ENCODE measurements at regions not wholly inside any gene's neighbourhood (a gene's known extent, or its start where the extent isn't known, plus 50 kb on each side); places are given as distances from the start of the nearest gene placed in this dataset.

DNA sequence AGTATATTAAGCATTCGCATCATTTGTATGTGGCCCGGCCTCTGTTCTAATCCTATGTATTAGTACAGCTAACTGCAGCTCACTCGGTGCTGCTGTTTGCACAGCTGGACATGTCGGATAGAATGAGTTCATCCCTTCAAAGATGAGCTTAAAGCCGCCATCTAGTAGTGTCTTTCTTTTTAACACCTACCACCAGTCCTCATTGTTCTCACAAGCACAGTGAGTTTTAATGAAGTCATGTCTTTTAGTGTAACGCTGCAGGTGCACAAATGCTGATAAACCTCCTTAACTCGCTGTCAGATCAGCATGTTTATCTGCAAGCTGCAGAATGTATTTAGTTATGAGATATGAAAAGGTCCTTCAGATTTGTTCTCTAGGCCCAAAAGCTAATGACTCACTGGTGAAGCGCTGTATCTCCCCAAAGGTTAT, 247.5 kb downstream of the MTERF1 start:
- DNase-seq (ENCODE audit: low read depth), result no peak
- no peak for TF ChIP-seq CTCF (IDR thresholded peaks at IDR 0.05; ENCODE audit: control insufficient read depth, insufficient read depth, low read depth, low read length, missing control alignments)
- H3K4me3 ChIP-seq (ENCODE audit: control insufficient read depth, low read depth, low read length), result no peak overlapping the region

DNA sequence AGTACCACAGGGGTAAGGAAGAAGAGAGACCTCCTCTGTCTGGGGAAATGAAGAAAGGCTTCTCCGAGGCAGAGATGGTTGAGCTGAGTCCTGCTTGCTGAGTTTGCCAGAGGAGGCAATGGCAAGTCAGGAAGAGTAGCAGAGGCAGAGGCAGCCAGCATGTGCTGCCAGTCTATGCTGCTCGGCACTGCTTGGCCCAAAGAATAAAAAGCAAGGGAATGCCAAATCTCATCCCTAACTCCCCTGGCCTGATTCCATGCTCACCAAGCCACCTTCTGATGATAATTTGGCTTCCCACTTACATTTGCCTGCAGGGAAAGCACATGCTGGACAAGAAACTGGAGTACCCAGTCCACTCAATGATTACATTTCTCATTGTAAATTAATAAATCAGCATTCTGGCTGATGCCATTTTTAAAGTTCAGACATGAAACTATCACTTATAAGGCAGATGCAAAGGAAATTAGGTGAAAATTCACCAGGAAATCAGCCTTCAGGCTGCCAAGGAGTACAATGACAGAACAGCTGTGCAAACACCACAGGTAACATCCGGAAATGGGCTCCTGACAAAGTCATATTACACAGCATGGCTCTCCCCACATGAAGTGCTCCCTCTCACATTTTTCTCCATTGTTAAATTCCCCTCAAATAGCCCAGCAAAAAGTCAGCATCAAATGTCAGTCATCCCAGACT, 245.9 kb downstream of the MTERF1 start:
- no peak for TF ChIP-seq CTCF (IDR thresholded peaks at IDR 0.05; ENCODE audit: control insufficient read depth, insufficient read depth, low read depth, low read length, missing control alignments)
- no peak for DNase-seq (ENCODE audit: low read depth)

DNA sequence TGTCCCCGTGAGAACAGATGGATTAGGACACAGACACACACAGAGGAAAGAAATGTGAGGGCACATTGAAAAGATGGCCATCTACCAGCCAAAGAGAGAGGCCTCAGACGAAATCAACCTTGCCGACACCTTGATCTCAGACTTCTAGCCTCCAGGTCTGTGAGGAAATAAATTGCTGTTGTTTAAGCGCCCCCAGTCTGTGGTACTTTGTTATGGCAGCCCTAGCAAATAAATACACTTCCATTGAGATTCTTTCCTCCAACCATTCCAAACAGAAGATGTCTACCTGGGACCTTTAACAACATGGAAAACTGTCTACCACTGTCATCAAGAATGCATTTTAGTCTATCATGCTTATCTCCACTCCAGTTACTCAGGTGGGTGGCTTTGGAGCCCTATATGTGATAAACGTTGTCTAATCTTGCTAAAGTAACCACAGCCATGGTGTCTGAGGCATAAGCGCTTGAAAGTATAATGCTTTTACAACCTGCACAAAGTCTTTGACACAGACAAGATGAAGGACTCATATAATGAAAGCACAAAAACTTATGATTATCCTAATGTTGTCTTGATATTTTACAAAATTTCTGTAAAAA, 244.3 kb downstream of the MTERF1 start:
- peak; percentile 53 for TF ChIP-seq CTCF (IDR thresholded peaks at IDR 0.05; ENCODE audit: control insufficient read depth, insufficient read depth, low read depth, low read length, missing control alignments)
- no peak for DNase-seq (ENCODE audit: low read depth)
- no peak overlapping the region for H3K4me3 ChIP-seq (ENCODE audit: control insufficient read depth, low read depth, low read length)

More for the DNA sequence above, 245.9 kb downstream of the MTERF1 start:
- no peak overlapping the region for H3K4me3 ChIP-seq (ENCODE audit: control insufficient read depth, low read depth, low read length)

- DNase-seq (ENCODE audit: low read depth), result no peak
- TF ChIP-seq CTCF (IDR thresholded peaks at IDR 0.05; ENCODE audit: control insufficient read depth, insufficient read depth, low read depth, low read length, missing control alignments), result no peak
These were observed 243.8 kb downstream of the MTERF1 start for GRCh38 chr7:91636728-91637127.

GRCh38 chr7:91644256-91644655, 236.2 kb downstream of the MTERF1 start:
- no peak for DNase-seq (ENCODE audit: low read depth)
- H3K4me3 ChIP-seq (ENCODE audit: control insufficient read depth, low read depth, low read length), result no peak overlapping the region
- no peak for TF ChIP-seq CTCF (IDR thresholded peaks at IDR 0.05; ENCODE audit: control insufficient read depth, insufficient read depth, low read depth, low read length, missing control alignments)

More at GRCh38 chr7:91636728-91637127, 243.8 kb downstream of the MTERF1 start:
- no peak overlapping the region for H3K4me3 ChIP-seq (ENCODE audit: control insufficient read depth, low read depth, low read length)

GRCh38 chr7:91645542-91645941, 235.0 kb downstream of the MTERF1 start:
- H3K4me3 ChIP-seq (ENCODE audit: control insufficient read depth, low read depth, low read length), result no peak overlapping the region
- no peak for DNase-seq (ENCODE audit: low read depth)
- no peak for TF ChIP-seq CTCF (IDR thresholded peaks at IDR 0.05; ENCODE audit: control insufficient read depth, insufficient read depth, low read depth, low read length, missing control alignments)

Data from AG09309 (cell line).